Activated CD4-positive, alpha-beta T cell treated with anti-CD3 and anti-CD28 coated beads for 24 hours (primary cell): ENCODE measurements at regions not wholly inside any gene's neighbourhood (a gene's known extent, or its start where the extent isn't known, plus 50 kb on each side); places are given as distances from the start of the nearest gene placed in this dataset.
A peak's percentile ranks its signal among the peaks of the same experiment; 100 is the strongest.

Source experiments
- DNase-seq, 2 donors: peaks; one replicate each; pipeline ENCODE4 v3.0.0-alpha.2; 2020; ENCODE audit warnings: low read depth in 2 of 2

DNA sequence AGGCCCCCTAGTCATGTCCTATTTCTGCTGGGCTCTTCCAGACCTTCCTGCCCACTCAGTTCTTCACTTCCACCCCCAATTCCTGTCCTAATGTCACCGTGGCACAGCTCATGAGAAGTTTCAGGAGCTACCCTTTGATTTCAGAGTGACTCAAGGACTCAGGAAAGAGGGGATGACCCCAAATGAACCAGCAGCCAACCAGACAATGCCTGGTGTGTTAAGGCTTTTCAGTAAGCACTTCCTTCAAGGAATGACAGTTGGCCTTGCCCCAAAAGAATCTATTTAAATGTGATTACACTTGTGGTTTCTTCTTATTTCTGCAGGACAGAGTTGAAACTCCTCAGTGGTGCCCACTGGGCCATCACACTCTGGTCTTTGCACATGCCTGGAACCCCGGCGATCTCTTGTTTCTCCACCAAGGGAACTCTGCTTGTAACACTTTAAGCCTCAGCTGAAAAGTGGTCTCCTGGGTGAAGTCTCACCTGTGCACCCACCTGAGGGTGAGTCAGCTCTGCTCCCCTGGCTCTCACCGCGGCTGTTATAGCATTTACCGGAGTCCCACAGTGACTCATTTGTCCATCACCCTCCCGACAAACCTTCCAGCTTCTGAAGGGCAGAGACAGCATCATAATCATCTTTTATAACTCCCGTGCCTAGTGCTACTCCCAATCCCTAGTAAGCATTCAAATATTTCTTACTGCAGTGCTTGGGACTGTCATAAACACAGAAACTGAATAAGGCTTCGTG, 123.0 kb upstream of the SVIL start:
- DNase-seq = no peak

DNA sequence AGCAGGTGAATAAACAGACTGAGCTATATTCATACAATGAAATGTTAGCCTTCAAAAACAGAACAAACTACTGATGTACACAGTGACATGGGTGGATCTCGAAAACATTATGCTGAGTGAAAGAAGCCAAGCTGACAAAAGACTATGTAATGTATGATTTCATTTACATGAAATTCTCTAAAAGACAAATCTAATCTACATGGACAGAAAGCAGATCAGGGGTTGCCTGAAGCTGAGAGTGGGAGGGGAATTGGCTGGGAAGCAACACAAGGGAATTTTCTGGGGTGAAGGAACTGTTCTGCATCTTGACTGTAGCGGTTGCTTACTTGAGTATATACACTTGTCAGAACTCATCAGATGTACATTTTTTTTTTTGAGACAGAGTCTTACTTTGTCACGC, 121.7 kb upstream of the SVIL start:
- DNase-seq = no peak

DNA sequence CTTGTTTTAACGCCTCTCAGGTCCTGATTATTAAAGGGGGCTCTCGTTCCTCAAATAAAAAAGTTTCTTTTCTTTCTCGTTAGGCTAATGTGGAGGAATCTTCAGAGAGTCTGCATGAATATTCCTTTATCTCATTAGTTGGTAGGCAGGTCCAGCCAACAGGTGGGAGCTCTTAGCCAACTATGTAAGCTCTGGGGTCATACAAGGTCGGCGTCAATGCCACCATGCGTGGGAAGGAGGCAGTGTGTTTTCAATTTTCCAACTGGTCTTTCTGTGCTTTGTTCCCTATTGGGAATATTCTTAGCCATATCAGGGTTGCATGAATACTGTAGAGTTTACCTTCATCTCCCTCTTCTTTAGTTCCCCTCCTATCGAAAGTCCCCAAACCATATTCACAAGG, 118.5 kb upstream of the SVIL start:
- no peak for DNase-seq

DNA sequence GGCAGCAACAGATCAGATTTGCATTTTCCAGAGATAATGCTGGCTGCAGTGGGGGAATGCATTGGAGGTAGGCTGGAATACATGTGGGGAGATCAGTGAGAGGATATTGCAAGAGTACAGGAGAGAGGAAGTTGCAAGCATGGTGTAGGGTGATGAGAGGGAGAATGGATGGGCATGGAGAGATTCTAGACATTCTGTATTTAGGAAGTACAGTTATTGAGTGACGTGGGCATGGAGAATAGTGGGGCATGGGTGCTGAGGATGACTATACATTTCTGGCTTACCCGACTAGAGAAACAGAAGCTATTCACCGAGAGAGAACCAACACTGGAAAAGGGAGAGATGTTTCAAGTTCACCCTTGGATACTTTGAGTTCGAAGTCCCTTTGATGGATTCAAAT, 116.9 kb upstream of the SVIL start:
- DNase-seq = no peak

DNA sequence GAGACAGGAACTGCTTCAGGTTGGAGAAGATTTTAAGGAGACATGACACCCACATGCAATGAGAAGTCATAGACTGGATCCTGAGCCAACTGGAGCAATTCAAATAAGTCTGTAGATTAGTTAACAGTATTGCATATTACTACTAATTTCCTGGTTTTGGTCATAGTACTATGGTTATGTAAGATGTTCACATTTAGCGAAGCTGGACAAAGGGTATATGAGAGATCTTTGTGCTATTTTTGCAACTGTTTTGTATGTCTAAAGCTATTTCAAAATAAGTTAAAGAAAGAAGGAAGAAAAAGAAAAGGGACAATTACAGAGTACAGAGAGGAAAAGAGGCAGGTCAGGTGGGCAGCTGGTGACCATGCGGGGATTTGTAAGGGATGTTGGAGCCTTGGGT, 116.5 kb upstream of the SVIL start:
- DNase-seq = no peak

DNA sequence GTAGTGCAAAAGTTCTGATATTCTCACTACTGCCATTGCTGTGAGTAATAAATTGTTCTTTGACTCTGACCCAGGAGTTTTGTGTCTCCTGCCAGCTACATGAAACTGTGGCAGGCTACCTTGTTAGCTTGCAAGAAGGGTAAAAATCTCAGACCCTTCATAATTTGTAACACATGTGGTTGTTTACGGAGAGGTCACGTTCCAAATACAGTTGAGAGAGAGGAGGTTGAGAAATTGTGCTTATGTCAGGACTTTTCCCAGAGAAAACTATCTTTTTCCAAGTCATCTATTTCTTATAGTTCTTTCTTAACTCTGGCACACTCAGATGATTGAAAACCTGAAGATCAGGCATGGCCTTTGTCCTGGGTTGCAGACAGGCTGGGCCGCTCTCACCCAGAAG, 114.4 kb upstream of the SVIL start:
- no peak for DNase-seq

DNA sequence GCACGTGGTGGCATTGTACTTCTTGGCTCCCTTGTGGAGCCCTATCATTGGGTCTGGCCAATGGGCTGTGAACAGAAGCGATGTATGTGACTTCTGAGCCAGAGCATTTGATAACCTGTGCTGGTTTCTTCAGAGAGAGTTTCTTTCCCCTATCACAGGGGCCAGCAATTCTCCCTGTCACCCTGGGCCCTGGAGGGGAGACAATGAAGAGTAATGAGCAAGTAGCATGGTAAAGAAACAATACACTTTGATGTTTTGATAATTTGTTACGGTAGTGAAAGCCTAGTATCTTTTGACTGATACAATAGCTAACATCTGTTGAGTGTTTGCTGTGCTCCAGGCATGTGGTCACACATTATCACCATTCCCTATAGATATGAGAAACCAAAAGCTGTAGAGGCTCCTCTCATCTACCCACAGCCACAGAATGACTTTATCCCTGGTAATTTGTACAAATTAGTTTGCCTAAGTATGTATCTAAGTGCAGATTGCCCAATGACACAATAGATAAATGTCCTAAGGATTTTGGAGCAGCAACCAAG, 113.4 kb upstream of the SVIL start:
- DNase-seq = no peak

DNA sequence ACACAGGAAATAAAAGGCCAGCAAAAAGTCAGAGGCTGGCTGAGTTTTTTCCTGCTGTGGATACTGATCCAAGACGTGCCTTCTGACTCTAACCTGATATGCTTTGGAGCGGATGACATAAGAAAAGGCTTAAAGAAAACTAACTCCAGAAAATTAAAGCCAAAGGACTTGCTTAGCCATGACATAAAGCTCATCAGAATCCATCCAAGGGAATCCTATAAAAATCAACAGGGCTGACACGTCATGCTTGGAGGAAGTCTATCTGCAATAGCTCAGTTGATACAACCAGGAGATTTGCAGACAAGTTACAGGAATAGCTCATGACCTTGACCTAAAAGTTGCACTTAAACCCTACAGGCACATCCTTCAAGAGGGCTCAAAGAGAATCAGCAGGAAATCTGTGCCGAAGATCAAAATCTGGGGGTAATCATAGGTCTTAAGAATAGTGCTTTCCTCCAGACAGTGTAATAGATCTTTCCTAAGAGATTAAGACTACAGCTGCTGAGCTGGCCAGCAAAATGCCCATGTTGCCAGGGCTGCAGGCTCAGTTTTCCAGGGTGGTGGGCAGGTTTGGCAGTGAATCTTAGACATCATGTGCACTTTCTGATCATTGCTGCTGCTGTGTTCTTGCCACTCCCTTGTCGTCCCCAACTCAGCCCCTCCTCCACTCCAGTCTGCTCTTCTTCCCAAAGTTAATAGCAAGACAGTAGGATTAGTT, 111.5 kb upstream of the SVIL start:
- DNase-seq = no peak

DNA sequence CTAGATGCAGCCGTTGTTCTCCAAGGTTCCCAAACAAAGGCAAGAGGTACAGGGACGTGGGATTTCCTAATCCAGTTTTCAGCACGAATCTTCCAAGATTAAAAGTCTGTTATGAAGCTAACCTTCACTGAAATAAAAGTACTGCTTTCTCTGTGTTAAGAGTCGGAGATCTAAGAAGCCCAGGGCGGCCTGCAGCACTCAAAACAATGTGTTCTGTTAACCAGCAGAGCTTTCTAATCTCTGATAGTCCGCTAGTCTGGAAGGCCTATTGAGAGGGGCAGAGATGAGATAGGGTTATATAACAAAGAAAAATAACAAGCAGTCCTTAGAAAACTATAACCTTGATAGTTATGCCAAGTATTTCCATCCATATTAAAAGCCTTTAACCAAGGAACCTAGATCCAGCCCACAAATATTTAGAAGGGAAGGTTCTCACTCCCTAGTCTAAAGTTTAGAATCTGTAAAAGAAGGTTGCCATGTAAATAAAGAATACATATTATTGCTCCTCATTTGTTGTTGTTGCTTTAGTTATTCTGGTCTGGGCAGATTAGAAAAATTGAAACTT, 106.3 kb upstream of the SVIL start:
- no peak for DNase-seq

DNA sequence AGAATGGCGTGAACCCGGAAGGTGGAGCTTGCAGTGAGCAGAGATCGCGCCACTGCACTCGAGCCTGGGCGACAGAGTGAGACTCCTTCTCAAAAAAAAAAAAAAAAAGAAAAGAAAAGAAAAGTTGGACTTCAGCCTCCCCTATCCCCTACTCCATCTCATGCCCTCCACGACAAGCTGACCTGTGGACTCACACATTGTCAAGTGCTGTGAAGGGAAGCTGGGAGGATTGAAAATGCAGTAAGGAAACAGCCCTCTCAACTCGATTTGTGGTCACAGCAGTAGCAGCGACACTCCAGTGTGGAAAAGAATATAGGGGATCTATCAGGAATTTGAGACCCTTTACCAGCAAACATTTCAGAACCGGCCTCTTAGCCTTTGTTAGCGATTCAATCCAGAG, 103.6 kb upstream of the SVIL start:
- no peak for DNase-seq

DNA sequence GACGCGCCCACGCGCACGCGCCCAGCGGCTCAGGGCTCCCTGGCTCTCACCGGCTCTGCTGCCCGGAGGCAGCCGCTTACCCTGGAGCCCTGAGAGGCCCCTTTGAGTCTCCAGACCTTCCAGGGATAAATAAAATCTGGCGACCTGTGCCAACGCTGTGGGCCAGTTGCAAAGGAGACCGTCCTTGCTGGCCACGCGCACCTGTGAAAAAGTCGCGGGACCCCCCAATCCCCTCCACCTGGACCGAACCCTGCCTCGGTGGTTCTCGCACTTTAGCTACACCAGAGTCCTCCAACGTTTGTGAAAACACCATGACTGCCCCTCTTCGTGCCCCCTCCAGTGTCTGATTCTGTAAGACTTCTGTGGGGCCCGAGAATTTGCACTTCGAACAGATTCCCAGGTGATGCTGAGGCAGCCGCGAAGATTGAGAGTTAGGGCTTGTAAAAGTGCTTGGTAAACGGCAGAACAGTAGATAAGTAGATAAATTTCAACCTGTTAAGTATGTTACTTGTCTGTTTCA, 102.4 kb upstream of the SVIL start:
- peak in 1 of 2 donors; percentile 11 for DNase-seq

DNA sequence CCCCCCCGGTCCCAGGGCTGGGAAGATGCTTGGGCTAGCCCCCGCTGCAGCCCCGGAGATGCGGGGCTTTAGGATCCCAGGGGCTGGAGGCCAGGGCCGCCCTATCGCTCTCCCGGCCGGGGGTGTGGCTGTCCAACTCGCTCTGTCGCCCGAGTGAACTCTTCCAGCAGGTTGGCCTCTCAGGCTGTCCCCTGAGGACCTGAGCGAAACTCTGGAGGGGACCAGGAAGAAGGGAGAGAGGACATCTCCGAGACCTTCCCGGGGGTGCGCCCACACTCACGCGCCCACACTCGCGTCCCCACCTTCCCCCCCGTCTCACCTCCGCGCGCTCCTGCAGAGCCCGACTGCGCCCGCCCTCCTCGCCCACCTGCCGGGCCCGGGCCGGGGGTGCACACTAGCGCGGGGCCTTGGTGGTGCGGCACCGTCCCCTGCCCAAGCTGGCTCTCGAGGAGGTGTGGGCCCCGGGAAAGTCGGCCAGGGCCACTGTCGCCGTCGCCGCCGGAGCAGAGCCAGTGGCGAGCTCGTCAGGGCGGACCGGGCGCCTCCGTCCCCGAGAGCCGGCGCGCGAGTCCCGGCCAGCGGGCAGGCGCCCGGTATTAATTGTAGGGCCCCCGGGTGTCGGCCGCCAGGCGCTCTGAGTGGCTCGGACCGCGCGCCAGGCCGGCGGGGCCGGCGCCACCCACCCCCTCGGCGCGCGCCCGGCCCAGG, 101.7 kb upstream of the SVIL start:
- DNase-seq = peak in 1 of 2 donors; percentile 4

DNA sequence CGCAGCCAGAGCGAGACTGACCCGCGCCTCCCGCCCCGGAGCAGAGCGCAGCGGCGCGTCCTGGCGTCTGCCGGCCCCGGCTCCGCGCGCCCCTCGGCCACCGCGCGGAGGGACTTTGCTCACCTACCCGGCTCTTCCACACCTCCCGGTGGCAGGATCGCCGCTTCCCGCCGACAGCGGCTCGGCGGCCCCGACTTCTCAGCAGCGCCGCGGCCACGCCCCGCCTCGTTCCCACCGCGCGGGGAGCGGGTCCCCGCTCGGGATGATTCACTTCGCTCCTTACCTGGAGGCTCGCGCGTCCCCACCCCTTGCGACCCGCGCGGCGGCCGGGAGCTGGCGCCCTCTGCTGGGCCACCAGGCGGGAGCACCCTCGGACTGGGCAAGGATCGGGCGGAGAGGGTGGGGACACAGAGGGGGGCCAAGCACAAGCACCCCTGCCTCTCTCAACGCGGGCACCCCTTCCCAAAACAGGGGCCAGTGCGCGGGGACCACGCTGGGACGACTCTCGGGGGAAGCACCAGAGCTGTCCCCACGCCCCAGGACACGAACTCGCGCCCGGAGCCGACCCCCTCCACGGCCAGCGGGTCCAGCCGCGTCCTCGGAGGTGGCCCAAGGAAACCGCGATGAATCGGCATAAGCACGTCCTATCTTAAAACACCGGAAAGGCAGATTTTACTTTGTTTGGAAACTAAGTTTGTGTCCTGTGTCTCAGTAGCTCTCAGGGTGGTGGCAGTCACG, 101.0 kb upstream of the SVIL start:
- DNase-seq = peak; percentile 72 to 73

DNA sequence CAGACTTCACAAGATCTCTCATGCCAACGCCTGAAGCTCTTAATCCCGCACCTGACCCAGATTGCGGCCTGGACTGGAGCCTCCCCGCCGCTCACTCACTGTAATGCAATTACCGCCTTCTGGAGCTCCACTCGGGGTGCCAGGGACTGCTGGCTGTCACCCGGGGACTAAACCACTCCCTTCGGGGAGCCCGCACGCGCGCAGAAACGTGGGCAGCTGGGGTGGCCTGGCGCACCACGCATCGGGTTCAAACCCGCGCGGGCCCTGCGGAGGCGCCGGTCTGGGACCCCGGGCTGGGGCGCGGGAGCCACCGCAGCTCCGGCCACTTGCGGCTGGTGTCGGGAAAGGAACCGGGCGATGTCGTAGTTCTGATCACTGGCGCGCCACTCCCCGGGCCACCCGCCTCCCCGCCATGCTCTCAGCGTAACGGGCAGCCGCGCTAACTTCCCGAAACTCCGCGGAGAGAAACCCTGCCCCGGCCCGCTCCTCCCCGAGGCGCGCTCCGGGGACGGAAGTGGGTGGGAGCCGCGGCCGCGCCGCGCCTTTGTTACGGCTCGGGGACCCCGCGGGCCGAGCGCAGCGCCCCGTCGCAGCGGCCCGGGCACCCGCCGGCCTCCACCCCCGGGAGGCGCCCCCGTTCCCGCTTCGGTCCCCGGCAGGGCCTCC, 100.3 kb upstream of the SVIL start:
- peak; percentile 35 for DNase-seq

DNA sequence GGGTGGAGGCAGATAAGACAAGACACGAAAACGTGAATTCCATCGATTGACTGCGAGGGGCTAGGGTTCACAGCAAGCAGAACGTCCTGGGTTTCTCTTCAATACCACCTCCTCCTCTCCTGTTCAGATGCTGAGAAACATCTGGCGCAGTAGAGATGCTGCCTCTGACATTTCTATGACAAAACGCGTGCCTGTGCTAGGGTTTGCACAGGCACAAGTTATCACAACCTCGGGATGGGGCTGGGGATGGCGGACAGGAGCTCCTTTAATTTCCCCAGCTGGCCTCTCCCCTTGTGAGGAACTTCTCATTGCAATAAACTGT, 99.8 kb upstream of the SVIL start:
- DNase-seq = no peak

DNA sequence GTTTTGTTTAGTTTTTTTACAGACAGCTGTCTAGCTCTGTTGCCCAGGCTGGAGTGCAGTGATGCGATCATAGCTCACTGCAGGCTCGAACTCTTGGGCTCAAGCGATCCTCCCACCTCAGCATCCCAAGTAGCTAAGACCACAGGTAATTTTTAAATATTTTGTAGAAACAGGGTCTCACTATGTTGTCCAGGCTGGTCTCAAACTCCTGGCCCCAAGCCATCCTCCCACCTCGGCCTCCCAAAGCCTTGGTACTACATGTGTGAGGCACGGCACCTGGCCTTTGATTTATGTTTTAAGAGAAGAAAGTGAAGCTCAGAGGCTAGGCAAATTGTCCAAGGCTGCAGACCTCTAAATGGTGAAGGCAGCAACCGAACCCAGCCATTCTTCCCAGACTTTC, 98.6 kb upstream of the SVIL start:
- DNase-seq = no peak

DNA sequence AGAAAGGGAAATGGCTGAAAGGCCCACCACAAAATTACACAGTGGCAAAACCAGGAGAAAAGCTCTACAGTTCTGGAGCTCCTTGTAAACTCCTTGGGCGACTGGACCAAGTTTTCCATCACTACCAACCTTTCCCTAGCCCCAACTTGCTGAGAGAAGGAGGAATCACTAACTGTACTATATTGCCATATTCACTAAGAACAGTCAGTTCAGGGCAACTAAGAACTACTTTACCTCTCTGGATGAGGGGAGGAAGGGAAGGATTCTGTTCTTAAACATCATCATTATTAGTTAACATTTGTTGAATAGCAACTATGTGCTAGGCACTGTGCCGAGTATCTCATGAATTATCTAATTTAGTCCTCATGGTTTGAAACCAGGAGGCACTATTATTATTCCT, 98.1 kb upstream of the SVIL start:
- DNase-seq = no peak

DNA sequence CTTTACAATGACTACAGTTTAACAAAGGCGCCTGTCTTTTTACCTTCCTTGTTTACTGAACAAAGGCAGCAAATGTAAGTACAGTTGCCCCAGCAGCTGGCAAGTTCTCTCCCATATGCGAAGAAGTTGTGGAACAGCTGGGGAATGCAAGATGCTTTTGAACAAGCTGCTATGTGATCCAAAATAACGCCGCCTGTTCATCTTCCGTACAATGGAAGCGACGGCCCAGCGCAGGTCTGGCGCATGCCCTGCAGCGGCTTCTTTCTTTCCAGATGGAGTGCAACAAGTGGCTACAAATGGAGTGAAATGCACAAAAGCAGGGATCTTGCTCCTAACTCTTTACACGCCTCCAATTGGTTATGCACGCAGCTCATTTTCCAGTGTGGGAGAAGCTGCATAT, 97.0 kb upstream of the SVIL start:
- no peak for DNase-seq

DNA sequence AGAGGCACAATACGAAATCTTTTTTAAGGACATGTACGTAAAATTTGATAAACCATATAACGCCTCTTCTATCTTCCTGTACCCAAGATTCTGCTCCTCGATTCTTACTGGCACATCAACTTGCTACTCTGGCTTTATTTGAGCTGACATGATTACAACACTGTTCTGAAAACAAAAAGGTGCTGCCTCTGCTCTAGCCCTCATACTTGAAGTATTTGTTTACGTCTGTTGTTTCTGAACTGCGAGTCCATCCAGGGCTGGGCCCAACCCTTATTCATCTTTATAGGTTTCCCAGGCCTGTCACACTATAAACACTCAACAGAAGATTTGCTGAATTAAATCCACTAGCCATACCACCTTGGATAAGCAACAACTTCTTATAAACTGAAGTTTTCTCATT, 96.2 kb upstream of the SVIL start:
- DNase-seq = no peak

DNA sequence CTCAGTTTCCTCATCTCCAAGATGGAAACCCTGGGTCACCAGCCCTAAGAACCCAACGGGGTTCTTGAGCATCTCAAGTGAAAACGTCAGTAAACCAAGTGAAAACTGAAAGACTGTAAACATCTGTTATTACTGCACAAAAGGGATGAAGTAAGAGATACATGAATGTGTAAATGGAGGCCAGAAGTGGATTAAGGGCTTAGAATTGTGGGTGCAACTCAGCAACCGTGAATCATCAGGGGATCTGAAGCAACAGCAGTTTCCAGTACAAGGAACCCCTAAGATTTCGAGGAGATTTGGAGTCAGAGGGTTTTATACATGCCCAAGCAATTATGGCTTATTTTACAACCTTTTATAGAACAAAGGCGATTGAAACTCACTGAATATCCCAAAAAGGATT, 95.7 kb upstream of the SVIL start:
- DNase-seq = no peak

DNA sequence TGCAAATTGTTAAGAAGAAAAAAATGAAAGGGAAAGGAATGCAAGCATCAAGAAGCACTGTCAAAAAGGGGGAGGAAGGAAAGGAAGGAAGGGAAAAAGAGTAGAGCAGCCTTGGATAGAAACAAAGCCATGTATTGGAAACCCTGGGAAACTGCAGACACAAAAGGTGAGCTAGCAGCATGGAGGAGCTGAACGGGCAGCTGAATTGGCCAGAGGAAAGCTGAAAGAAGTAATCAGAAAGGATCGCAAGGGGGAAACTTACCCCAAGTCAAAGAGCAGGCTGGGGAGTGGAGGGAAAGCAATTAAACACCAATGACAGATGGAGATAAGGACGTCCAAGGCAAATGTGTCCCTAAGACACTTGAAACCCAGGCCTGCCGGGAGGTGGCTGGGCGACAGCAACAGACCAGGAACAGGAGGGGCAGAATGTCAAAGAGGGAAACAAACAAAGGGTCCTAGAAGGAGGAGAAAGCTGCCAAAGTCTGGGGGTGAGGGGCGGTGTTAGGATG, 93.8 kb upstream of the SVIL start:
- DNase-seq = no peak
